Epithelial cell of prostate (primary cell): ENCODE measurements at regions not wholly inside any gene's neighbourhood (a gene's known extent, or its start where the extent isn't known, plus 50 kb on each side); places are given as distances from the start of the nearest gene placed in this dataset.
"Not testable (repeated sequence)": the region's sequence is repeated elsewhere in the genome, so short reads cannot be mapped to it uniquely, and the experiment has no call there.

ENCODE experiments used
- DNase-seq: peaks from one replicate; pipeline ENCODE4 v3.0.0-alpha.2; 2011; ENCODE audit warnings: low read depth, low spot score
- H3K27ac ChIP-seq: fragments of 450-650 bp; 2 replicates; pipeline ENCODE4 v1.5.1; 2017; ENCODE audit warnings: mild to moderate bottlenecking

DNA sequence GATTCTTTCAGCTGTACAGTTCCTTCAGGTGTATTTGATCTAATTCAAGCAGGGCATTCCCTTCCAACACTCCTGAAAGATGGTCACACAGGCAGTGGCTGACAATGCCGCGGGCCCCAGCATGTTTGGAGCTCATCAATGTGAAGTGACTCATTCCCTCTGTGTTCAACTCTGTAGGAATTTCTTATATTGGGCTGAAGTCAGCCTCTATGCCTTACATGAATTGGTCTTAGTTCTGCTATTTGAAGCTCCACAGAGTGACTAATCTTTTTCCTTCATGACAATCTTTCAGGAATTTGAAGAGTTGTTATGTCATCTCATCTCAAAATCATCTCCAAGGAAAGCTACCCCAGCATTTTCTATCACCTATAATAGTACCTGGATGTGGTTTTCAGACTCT is 142.5 kb upstream of the C2CD4B start:
- peak; percentile 64 for DNase-seq
- H3K27ac ChIP-seq, result peak overlapping the region; percentile 55

- no peak overlapping the region for H3K27ac ChIP-seq
- DNase-seq, result no peak
These were observed 151.5 kb upstream of the C2CD4B start for GRCh38 chr15:62316413-62317060.

DNA sequence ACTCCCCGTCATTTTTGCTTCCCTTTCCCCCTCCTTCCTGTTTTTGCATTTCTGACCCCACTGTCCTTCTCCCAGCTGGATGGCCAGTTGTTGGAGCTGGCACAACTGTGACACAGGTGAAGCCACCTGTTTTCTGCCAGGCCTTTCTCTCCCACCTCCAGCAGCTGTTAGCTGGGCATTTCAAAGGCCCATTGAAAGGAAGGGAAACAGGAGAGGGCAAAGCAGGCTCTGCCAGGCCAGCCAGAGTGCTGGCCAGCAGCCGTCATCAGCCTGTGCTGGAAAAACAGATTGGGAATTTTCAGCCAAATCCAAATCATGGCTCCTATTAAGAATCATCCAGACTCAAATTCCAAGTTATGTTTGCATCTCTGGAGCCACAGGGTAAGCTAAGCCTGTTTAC is 155.2 kb upstream of the C2CD4B start:
- DNase-seq, result no peak
- no peak overlapping the region for H3K27ac ChIP-seq

- H3K27ac ChIP-seq, result no peak overlapping the region
These were observed 158.3 kb upstream of the C2CD4B start for GRCh38 chr15:62323353-62323890.

GRCh38 chr15:62324382-62324781 is 159.3 kb upstream of the C2CD4B start:
- no peak for DNase-seq
- no peak overlapping the region for H3K27ac ChIP-seq

More at GRCh38 chr15:62323353-62323890, 158.3 kb upstream of the C2CD4B start:
- DNase-seq, result no peak

DNA sequence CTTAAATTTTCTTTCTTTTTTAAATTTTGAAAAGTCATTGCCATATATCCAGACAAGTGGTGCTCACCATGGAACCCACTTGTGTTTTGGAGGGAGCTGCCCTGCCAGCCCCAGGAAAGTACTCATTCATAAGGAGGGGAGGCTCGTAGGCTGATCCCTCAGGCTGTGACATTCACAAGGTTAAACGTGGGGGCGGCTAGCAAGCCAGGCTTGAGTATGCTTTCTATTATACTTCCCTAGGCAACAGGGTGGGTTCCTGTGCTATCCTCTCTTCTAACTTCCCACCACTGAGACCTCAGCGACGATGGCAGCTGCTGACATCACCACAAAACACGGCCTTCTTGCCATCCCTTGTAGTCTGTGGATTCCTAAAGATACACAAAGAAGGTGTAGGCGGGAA is 160.5 kb upstream of the C2CD4B start:
- H3K27ac ChIP-seq, result no peak overlapping the region
- DNase-seq, result no peak

DNA sequence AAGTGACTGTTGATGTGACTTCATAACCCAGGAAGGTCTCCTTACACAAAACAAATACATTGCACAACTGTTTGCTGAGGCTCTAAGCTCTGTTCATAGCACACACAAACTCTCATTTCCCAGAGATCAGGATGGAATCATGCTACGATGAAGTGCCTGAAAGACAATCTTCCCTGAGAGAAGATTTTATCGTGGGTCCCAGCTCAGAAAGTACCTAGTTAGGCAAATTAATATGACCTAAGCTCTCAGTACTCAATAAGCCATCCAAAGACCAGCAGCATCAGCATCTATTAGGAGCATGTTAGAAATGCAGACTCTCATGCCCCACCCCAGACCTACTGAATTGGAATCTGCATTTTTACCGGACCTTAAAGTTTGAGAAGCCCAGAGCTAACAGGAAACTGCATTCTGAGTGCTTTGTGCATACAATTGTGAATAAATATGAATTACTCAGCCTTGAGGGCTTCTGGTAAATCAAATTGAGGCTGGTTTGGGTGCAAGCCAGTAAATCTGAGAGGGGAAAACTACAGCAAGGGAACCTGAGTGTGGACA is 161.5 kb upstream of the C2CD4B start:
- no peak overlapping the region for H3K27ac ChIP-seq
- no peak for DNase-seq

GRCh38 chr15:62327406-62327805 is 162.3 kb upstream of the C2CD4B start:
- no peak for DNase-seq
- no peak overlapping the region for H3K27ac ChIP-seq

- not testable (repeated sequence) for H3K27ac ChIP-seq, DNase-seq
These were observed 167.4 kb upstream of the C2CD4B start for GRCh38 chr15:62332472-62332871.

- DNase-seq, result peak; percentile 81
- H3K27ac ChIP-seq, result peak overlapping the region; percentile 14
These were observed 169.5 kb upstream of the C2CD4B start for GRCh38 chr15:62334536-62334935.

DNA sequence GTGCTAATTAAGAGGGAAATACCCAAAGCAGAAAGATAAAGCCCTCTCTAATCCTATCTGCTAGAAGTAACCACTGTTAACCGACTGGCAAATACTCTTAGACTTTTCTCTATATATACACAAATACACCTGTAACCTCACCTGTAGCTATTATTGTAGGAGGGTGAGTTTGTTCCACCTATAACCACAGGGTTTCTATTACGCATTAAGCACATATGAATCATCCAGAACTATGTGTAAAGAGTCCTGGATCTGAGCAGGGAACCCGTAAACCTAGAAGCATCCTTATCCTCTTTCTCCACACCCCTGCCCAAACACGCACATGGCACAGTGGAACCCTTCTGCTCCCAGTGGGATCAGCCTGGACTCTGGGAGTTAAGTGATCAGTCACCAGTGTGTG is 172.8 kb upstream of the C2CD4B start:
- DNase-seq, result peak; percentile 72
- H3K27ac ChIP-seq, result no peak overlapping the region

- DNase-seq, result no peak
- H3K27ac ChIP-seq, result no peak overlapping the region
These were observed 173.4 kb upstream of the C2CD4B start for GRCh38 chr15:62338497-62338896.

GRCh38 chr15:62342959-62343358 is 177.9 kb upstream of the C2CD4B start:
- no peak for DNase-seq
- no peak overlapping the region for H3K27ac ChIP-seq

- no peak overlapping the region for H3K27ac ChIP-seq
- DNase-seq, result no peak
These were observed 178.3 kb upstream of the C2CD4B start for GRCh38 chr15:62343397-62343796.

DNA sequence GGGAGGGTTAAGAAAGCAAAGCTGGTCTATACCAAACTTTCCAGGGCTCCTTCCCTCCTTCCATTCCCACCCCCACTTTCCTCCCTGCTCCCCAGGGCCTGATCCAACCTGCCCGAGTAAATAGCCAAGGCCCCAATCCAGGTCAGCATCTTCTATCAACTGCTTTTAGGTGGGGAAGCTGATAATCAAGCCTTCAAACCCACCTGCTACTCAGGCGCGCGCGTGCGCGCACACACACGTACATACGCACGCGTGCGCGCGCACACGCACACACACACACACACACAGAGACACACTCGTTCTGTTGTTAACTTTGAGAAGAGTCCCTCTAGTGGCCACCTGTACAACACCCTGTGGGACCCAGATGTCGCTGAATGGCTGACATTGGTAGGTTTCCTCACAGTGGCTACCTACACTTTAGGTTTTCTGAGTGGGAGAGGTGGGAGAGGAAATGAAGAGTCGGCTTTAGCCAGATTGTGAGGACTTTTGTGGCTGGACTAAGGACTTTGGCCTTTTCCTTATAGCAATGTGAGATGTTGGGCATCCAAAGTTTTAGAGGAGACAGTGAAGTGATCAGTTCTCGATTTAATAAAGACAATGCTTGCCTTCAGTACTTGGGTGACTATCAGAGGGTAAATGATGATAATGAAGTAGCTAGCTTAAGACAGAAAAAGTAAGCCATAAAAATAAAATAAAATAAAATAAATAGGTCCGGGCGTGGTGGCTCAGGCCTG is 179.9 kb upstream of the C2CD4B start:
- peak; percentile 43 for DNase-seq
- no peak overlapping the region for H3K27ac ChIP-seq

DNA sequence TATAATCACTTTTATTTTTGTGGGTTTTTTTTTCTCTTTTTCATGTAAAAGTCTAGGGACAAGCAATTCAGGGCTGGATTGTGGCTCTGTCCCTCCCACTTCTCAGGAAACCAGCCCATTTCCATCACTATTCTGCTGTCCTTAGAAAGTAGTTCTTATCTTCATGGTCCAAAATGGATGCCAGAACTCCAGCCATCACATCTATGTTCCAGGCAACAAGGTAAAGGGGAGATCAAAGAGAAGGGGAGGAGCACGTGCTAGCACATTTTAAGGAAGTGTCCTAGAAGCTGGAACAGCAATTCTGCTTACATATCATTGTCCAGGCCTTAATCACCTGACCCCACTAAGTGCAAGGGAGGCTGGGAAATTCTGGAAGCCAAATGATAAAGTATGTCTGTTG is 181.1 kb upstream of the C2CD4B start:
- DNase-seq, result no peak
- H3K27ac ChIP-seq, result no peak overlapping the region

DNA sequence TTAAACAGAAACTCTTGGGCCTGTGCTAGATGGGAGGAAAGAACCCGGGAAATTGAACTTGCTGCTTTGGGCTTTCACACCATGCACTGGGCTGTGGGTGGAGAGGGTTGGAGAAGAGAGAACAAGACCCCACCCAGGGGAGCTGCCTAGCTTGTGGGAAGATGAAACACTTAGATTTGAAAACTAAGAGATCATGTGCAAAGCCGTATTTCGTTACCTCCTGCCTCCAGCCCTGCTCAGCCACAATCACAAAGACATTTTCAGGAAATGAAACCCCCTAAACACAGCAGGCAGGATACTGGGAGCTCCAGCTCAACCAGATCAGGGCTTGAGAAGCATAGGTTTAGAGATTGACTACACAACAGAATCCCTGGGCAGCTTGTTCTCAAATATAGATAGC is 183.0 kb upstream of the C2CD4B start:
- H3K27ac ChIP-seq, result no peak overlapping the region
- no peak for DNase-seq

- H3K27ac ChIP-seq, result no peak overlapping the region
- DNase-seq, result no peak
These were observed 183.5 kb upstream of the C2CD4B start for GRCh38 chr15:62348623-62349022.

DNA sequence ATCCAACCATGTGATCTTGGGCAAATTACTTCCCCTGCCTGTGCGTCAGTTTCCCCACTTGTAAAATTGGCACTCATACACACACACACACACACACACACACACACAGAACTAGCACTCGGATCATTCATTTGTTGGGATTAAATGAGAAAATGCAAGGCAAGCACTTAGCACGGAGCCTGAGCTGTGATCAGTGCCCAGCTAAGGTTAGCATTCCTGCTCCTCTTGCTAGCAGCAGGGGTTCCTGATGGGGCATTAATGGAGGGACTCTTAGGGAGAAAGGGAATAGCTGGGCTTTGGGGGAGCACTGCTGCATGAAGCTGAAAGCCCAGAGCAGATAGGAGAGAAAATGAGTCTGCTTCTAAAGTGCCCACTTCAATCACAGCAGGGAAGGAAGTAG is 187.7 kb upstream of the C2CD4B start:
- H3K27ac ChIP-seq, result no peak overlapping the region
- no peak for DNase-seq

GRCh38 chr15:62357431-62357830 is 192.3 kb upstream of the C2CD4B start:
- no peak for DNase-seq
- no peak overlapping the region for H3K27ac ChIP-seq

DNA sequence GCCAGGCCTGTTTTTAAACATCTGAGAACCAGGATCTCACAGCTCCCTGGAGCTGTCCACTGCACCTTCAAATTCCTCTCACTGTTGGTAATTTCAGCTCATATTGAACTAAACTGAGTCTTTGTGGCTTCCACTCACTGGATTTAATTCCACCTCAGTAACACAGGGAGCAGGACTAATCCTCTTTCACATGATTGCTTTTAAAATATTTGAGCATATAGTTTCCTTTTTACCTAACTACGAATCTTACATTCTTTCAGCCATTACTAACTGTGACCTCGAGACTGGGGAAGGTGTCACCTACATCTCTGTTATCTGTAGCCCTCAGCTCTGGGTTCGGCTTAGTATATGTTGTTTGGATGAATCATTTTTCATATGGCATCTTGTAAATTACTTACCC is 194.3 kb upstream of the C2CD4B start:
- DNase-seq, result no peak
- no peak overlapping the region for H3K27ac ChIP-seq
